HCT116 (cell line): ENCODE measurements at regions not wholly inside any gene's neighbourhood (a gene's known extent, or its start where the extent isn't known, plus 50 kb on each side); places are given as distances from the start of the nearest gene placed in this dataset.

Experiments used
- POLR2A ChIP-seq: IDR thresholded peaks from 2 replicates; pipeline ENCODE4 v1.7.0; 2011; ENCODE audit warnings: borderline replicate concordance; ENCODE audit not compliant: insufficient read depth, insufficient read length; ENCODE audit errors: extremely low read depth
- SIN3A ChIP-seq: IDR thresholded peaks from 2 replicates; pipeline ENCODE4 v1.6.1; 2012; ENCODE audit warnings: low read depth
- TF ChIP-seq, protein P1 (sequence below): IDR thresholded peaks from 2 replicates; pipeline ENCODE4 v1.6.1; 2011; ENCODE audit warnings: mild to moderate bottlenecking, low read length, moderate library complexity; ENCODE audit not compliant: insufficient replicate concordance; ENCODE audit errors: extremely low read depth
- TF ChIP-seq, protein P2 (sequence below), 3 experiments: fragments of 200-600 bp in 1 of 3; sonication (generic) in 1 of 3; IDR thresholded peaks in 2 of 3; conservative IDR thresholded peaks in 1 of 3; 2 replicates each; pipeline ENCODE4 v1.5.1; 2012 to 2017; ENCODE audit warnings: low read depth in 2 of 3, low read length in 2 of 3, antibody characterized with exemption in 1 of 3, borderline replicate concordance in 1 of 3, control low read depth in 1 of 3, mild to moderate bottlenecking in 1 of 3, mixed read lengths in 1 of 3, mixed run types in 1 of 3, moderate library complexity in 1 of 3; ENCODE audit not compliant: insufficient read depth in 1 of 3

DNA sequence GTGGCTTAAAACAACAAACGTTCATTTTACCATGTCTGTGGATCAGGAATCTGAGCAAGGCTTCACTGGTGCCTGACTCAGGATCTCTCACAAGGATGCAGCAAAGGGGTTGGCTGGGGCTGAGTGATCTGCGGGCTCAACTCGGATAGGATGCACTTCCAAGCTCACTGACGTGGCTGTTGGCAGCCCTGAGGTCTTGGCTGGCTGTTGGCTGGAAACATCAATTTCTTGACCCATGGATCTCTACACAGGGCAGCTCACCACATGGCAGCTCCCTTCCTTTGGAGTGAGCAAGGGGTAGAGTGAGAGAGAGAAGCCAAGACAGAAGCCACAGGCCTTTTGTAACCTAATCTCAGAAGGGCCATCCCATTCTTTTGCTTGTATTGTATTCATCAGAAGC lies 202.1 kb downstream of the NXNL2 start:
- TF ChIP-seq, protein P1, sequence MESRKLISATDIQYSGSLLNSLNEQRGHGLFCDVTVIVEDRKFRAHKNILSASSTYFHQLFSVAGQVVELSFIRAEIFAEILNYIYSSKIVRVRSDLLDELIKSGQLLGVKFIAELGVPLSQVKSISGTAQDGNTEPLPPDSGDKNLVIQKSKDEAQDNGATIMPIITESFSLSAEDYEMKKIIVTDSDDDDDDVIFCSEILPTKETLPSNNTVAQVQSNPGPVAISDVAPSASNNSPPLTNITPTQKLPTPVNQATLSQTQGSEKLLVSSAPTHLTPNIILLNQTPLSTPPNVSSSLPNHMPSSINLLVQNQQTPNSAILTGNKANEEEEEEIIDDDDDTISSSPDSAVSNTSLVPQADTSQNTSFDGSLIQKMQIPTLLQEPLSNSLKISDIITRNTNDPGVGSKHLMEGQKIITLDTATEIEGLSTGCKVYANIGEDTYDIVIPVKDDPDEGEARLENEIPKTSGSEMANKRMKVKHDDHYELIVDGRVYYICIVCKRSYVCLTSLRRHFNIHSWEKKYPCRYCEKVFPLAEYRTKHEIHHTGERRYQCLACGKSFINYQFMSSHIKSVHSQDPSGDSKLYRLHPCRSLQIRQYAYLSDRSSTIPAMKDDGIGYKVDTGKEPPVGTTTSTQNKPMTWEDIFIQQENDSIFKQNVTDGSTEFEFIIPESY: no peak
- TF ChIP-seq, protein P2, sequence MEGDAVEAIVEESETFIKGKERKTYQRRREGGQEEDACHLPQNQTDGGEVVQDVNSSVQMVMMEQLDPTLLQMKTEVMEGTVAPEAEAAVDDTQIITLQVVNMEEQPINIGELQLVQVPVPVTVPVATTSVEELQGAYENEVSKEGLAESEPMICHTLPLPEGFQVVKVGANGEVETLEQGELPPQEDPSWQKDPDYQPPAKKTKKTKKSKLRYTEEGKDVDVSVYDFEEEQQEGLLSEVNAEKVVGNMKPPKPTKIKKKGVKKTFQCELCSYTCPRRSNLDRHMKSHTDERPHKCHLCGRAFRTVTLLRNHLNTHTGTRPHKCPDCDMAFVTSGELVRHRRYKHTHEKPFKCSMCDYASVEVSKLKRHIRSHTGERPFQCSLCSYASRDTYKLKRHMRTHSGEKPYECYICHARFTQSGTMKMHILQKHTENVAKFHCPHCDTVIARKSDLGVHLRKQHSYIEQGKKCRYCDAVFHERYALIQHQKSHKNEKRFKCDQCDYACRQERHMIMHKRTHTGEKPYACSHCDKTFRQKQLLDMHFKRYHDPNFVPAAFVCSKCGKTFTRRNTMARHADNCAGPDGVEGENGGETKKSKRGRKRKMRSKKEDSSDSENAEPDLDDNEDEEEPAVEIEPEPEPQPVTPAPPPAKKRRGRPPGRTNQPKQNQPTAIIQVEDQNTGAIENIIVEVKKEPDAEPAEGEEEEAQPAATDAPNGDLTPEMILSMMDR (IDR thresholded peaks at IDR 0.05 in 2 of 3, conservative IDR thresholded peaks at IDR 0.05 in 1 of 3; ENCODE audit: borderline replicate concordance in 1 of 3, insufficient read depth in 1 of 3, low read depth in 2 of 3, low read length in 2 of 3): no peak
- TF ChIP-seq SIN3A: no peak
- no peak for TF ChIP-seq POLR2A
